Hematopoietic multipotent progenitor cell treated with erythropoietin and hydrocortisone succinate and interleukin-3 and kit ligand, for 6 days (in vitro differentiated cells): ENCODE measurements at regions not wholly inside any gene's neighbourhood (a gene's known extent, or its start where the extent isn't known, plus 50 kb on each side); places are given as distances from the start of the nearest gene placed in this dataset.
"Not testable (repeated sequence)": the region's sequence is repeated elsewhere in the genome, so short reads cannot be mapped to it uniquely, and the experiment has no call there.

Experiments
- DNase-seq: peaks from one replicate; pipeline ENCODE4 v3.0.0-alpha.2; 2015

DNA sequence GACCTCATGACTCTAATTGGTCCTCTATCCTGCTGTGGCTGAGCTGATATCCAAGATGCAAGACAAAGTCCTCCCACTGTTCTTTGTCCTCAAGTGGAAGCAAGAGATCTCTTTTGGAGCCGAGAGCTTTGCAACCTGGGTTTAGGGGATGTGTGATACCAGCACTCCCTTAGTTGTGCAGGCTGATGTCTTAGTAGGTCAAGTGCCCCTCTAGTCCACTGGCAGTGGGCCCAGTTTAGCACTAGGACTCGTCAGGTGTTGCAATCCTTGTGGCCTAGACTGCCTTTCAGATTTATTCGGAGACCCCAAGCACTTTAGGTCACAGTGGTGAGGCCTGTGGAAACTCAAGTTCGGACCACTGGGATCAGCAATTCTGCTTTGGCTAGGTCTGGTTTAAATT lies 64.0 kb downstream of the GPRASP3 start:
- DNase-seq = no peak

DNA sequence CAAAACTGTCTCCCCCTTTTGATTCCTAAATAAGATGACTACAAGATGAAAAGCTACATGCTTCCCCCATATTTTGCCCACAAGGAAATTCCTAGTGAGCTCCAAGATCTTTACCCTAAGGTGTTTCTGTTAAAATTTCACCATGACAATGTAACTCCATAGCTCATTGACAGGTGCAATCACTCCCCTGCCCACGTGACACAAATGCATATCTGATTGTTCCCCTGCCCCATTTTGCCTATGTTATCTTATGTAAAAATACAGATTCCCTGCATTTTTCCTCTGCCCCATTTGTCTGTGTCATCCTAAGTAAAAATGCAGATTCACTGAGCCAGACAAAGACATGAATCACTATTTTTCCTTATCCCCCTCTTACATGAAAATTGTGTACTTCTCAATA lies 66.7 kb downstream of the GPRASP3 start:
- no peak for DNase-seq

DNA sequence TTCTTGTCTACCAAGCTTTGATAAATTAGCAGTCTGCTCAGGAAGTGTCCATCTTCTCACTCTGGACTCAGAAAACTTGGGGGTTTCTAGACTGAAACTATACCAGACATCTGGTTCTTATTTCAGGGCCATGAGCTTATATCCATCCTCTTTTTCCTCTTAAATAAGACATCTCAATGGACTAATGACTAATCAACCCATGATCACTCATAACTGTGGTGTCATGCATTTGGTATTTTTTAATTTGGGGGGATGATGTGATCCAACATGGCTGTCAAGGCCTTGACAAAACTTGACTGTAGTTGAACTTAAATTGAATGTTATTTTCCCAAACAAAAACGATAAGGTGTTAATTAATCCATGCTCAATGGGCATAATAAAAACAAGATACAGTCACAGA lies 87.8 kb downstream of the GPRASP3 start:
- DNase-seq = no peak

DNA sequence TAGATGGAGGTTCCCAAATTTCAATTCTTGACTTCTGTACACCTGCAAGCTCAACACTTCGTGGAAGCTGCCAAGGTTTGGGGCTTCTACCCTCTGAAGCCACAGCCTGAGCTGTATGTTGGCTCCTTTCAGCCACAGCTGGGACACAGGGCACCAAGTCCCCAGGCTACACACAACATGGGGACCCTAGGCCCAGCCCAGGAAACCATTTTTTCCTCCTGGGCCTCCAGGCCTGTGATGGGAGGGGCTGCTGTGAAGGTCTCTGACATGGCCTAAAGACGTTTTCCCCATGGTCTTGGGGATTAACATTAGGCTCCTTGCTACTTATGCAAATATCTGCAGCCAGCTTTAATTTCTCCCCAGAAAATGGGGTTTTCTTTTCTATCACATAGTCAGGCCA lies 97.7 kb downstream of the GPRASP3 start:
- DNase-seq = not testable (repeated sequence)

DNA sequence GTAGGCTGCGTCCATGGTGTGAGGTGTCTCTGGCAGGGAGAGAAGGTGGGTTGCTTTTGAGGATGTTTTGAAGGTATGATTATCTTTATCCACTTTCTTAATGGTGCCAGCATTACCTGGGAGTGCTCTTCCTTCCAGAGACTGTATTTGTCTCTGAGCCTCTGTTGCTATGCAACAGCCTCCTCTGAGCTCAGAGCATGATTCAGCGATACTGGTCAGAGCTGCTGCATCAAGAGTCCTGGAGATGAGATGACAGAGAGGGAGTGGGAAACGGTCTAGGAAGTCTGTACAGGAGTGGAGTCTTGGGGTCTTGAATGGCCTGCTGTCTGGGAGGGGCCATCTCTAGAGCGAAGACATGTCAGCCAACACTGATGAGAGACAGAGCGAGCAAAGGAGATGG lies 104.4 kb upstream of the RAB40AL start:
- DNase-seq = peak; percentile 5

DNA sequence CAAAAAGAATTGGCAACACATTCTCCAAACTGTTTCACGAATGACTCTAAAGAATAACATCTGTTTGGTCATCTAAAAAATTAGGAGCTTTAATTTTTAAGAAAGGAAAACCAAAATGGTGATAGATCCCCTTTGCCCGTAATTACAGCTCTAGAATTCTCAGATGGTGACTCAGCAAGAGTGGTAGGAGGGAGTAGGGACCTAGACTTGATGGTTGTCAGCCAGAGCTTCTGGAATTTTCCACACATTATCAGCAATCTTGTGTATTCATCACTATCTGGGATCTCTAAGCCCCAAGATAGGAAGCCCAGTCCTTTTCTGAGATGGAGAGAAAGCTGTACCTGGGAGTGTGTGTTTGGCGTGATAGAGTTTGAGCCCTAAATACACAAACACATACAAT lies 103.9 kb upstream of the RAB40AL start:
- DNase-seq = no peak

DNA sequence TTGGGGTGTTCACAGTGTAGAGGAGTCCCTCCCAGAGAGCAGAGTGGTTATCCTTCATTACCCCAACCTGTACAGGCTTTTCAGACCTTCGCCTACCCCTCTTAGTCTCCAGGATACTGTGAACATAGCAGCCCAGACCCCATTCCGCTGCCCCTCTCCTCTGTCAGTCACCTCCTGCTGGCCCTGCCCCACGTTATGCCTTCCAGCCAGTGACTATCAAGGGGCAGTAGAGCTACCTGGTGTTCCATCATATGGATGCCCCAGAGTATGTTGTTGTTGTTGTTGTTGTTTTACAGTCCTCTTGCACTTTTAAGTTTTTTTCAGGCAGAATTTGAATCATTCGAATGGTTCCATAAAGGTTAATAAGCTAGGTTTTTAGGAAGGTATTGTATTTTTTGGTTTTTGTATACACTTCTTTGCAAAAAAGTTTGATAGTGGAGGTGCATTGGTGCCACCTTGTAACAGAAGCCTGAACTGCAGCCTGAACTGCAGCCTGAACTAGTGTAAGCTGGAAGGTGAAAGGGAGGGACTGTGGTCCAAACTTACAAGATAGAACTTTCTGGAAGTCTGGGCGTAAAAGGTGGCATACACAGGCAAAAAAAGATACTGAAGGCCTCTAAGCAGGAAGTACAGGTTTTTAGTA lies 101.4 kb upstream of the RAB40AL start:
- DNase-seq = peak; percentile 35

DNA sequence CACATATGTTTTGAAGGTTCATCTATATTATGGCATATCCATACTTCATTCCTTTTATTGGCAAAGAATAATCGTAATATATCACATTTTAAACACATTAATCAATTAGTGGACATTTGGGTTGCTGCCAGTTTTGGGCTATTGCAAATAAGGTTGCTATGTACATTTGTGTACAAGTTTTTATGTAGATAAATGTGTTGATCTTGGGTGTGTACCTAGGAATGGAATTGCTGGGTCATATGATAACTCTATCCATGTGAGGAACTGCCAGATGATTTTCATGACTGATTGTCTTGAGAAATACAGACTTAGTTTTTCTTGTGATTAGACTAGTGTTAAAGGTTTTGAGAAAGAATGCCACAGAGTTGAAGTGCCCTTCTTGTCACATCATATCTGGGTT lies 99.2 kb upstream of the RAB40AL start:
- peak; percentile 18 for DNase-seq

DNA sequence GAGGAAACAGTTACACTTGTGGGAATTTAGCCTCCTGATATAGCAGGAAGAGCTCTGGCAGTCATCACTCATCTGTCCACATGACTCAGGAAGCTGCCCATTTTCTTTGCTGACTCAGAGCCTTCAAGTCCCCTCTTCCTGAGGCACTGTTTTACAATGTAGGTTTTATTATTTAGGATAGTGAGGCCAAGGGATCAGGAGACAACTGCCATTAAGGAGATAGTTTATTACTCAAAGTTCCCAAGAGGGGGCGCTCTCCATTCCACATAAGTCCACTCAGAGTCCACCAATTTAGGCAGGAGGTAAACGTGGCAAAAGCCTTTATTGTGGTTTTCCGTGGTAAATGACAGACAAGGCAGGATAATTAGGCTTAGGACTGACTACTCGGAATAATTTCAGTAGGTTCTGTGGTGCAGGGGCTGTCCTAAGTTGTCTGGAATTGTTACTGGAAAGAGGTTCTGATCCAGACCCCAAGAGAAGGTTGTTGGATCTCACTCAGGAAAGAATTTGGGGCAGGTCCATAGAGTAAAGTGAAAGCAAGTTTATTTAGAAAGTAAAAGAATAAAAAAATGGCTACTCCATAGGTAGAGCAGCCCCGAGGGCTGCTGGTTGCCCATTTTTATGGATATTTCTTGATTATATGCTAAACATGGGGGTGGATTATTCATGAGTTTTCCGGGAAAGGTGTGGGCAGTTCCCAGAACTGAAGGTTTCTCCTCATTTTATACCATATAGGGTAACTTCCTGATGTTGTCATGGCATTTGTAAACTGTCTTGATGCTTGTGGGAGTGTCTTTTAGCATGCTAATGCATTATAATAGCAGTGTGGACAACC lies 96.0 kb upstream of the RAB40AL start:
- DNase-seq = peak; percentile 16

DNA sequence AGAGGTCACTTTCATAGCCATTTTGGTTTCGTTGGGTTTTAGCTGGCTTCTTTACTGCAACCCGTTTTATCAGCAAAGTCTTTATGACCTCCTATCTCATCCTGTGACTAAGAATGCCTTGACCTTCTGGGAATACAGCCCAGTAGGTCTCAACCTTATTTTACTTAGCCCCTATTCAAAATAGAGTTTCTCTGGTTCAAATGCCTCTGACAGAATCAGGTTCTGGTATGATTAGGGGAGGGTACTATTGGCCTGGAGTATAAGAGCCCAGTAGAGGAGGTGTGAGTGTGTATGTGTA lies 95.4 kb upstream of the RAB40AL start:
- DNase-seq = no peak

DNA sequence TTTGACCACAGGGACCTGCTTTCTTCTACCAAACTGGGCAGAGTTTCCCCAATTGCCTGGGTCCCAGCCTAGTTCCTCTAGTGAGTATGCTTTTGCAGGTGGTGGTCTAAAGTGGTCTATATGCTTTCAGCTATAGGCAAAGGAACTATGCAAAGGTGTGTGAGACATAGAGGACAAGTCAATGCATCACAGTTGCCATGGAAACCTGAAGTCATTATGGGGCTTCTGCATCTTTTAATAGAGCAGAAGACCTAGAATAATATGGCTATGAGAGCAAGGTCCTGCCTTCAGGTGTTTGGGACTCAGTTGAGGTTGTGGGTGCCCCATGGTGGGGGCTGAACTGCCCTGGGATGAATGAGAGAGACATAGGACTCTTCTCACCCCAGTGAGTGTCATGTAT lies 92.1 kb upstream of the RAB40AL start:
- no peak for DNase-seq

DNA sequence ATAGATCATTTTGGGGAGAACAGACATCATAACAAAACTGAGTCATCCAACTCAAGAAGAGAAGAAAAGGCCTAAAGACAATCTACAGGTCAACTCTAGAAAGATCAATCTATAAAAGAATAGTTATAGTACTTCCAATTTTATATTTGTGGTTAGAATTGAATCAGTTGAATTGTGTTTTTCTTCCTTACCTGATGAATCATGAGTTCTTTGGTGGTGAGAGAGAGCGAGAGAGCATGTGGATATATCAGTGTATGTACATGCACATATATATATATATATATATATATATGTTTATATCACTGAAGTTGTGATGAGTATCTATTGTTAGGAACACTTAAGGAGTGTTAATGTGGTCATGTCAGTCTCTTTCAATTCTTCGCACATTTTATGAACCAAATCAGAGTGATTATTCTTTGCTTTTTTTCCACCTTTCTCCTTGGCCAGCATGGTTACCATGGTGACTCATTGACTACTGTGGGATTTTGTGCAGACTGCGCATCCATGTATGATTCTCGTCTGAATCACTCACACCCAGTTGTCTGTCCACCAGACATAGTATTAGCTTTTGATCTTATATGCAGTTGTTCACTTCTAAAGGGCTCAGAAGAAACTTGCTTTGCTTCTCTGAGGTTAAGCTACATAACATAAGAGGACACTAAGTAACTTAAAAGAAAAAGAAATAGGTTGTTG lies 90.4 kb upstream of the RAB40AL start:
- DNase-seq = no peak

DNA sequence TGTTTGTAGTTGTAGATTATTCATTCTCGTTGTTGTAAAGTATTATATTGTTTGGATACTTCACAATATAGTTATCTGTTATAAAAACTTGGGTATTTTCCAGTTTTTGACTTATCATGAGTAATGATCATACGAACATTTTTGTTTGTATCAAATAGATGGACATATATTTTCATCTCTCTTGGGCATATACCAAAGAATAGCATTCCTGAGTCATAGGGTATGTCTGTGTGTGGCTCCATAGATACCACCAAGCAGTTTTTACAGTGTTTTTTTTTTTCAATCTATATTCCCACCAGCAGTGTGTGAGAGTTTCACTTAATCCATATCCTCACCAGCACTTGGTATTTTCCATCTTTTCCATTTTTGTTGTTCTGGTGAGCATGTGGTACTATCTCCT lies 89.7 kb upstream of the RAB40AL start:
- no peak for DNase-seq

DNA sequence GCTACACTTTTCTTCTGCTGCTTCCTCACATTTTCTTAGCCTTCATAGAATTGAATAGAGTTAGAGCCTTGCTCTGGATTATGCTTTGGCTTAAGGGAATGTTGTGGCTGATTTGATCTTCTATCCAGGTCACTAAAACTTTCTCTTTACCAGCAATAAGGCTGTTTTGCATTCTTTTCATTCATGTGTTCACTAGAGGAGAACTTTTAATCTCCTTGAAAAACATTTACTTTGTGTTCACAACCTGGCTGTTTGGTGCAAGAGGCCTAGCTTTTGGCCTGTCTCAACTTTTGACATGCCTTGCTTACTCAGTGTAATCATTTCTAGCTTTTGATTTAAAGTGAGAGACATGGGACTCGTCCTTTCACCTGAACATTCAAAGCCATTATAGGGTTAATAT lies 87.7 kb upstream of the RAB40AL start:
- no peak for DNase-seq

DNA sequence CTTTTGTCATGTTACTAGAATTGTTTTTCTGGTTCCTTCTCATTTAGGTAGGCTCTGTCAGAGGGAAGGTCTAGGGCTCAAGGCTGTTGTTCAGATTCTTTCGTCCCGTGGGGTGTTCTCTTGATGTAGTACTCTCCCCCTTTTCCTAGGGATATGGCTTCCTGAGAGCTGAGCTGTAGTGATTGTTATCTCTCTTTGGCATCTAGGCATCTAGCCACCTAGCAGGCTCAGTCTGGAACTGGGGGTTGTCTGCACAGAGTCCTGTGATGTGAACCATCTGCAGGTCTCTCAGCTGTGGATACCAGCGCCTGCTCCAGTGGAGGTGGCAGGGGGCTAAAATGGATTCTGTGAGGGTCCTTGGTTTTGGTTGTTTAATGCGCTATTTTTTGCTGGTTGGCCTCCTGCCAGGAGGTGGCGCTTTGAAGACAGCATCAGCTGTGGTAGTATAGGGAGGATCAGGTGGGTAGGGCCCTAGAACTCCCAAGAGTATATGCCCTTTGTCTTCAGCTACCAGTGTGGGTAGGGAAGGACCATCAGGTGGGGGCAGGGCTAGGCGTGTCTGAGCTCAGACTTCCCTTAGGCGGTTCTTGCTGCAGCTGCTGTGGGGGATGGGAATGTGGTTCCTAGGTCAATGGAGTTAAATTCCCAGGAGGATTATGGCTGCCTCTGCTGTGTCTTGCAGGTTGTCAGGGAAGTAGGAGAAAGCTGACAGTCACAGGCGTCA lies 78.1 kb upstream of the RAB40AL start:
- DNase-seq = not testable (repeated sequence)

DNA sequence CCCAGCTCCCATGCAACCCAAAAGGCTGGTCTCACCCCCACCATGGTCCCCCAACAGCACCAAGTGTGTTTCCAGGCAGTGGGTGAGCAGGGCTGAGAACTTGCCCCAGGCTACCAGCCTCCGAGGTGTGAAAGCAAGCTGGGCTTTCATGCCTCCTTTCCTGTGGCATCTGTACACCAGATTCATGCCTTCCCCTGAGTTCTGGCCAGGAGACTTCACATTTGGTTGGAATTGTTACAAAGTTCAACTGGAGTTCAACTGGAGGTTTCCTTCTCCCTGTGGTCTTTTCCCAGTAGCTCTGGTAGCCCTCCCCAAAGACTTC lies 77.6 kb upstream of the RAB40AL start:
- no peak for DNase-seq

DNA sequence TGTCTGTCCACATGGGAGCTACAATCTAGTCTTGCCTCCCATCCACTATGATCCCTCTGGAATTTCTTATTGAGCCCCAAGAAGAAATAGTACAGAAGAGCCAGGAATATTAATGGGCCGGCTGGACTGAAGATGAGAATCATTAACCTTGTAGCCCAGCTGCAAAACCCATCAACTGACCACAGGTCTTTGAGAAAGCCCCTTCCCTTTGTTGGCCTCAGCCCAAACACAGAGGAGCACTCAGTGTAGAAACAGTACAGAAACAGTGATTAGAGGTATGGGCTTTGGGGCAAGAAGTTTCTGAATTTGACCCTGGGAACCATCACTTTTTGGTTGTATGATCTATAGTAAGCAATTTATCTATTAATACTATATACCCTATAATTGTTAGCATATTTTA lies 76.8 kb upstream of the RAB40AL start:
- DNase-seq = no peak

DNA sequence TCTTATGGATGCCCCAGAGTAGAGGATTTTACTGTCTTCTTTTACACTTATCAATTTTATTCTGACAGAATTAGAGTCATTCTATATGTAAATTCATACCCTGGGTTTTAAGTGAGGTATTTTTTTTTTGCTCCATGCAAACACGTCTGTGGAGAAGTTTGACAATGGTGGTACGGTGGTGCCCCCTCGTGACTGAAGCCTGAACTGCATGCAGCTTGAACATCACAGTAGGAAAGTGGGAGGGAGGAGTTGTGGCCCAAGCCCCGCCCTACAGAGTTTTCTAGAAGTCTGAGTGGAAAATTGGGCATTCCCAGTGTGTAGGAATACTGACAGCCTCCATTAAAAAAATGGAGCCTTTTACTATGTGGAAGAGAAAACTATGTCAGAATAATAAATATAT lies 73.3 kb upstream of the RAB40AL start:
- peak; percentile 80 for DNase-seq

DNA sequence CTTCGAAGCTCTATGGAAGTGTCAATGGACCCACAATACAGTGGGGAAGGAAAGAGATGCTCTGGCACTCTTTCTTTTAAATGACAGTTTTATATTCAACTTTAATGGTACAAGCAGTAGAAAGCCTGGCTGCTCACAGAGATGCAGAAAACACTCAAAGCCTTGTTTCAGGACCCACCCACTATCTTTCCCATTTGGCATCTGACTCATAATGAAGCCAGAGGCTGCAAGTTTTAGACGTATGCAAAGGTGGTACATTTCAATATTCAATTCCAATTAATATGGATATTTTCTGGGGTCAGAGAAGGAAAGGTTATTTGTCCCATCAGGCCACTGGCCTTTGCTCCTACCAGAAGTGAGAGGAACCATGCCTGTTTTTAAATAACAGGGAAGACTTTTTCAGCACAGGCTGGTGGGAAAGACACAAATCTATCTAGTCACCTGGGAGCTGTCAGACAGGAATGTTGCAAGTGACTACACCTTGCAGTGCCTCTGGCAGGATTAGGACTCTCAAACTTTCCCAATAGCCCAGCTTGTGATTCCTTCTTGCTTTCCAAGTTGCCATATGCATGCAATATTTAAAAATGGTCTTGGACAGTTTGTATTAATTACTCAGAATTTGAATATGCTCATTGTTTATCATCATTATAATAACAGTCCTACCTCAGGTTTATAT lies 70.0 kb upstream of the RAB40AL start:
- no peak for DNase-seq

DNA sequence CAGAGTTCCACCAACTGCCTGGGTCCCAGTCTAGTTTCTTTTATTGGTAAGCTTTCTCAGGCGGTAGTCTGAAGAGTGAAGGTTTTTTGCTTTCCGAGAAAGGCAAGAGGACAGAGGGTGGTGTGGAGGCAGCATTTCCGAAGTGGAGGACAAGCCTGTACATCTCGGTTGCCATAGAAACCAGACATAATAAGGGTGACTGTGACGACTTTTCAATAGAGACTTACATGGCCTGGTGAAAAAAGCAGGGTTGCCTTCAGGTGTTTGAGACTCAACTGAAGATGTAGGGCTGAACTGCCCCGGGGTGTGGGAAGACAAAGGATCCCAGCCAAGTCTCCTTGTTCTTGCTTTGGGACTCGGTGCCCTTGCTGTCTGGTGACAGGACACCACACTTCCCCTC lies 53.6 kb upstream of the RAB40AL start:
- DNase-seq = no peak
